Activated T-cell treated with anti-CD3 and anti-CD28 coated beads, Interleukin-2, amount 50 U/mL, for 24 hours (primary cell): ENCODE measurements at regions not wholly inside any gene's neighbourhood (a gene's known extent, or its start where the extent isn't known, plus 50 kb on each side); places are given as distances from the start of the nearest gene placed in this dataset.
"Not testable (repeated sequence)": the region's sequence is repeated elsewhere in the genome, so short reads cannot be mapped to it uniquely, and the experiment has no call there.

Experiments
- DNase-seq: peaks from one replicate; pipeline ENCODE4 v3.0.0-alpha.2; 2020
- H3K27ac Mint-ChIP-seq: 2 replicates; pipeline ENCODE4 v1.8.0; 2020; ENCODE audit warnings: mild to moderate bottlenecking, mixed read lengths
- H3K27me3 Mint-ChIP-seq: 2 replicates; pipeline ENCODE4 v1.8.0; 2020; ENCODE audit warnings: mixed read lengths
- H3K36me3 Mint-ChIP-seq: 2 replicates; pipeline ENCODE4 v1.8.0; 2020; ENCODE audit warnings: low read depth, mixed read lengths
- H3K4me1 Mint-ChIP-seq: 2 replicates; pipeline ENCODE4 v1.8.0; 2020; ENCODE audit warnings: low read depth, mixed read lengths
- H3K4me3 Mint-ChIP-seq: 2 replicates; pipeline ENCODE4 v1.8.0; 2020; ENCODE audit warnings: mild to moderate bottlenecking, moderate library complexity, mixed read lengths
- H3K9me3 Mint-ChIP-seq: 2 replicates; pipeline ENCODE4 v1.8.0; 2020; ENCODE audit warnings: mixed read lengths

DNA sequence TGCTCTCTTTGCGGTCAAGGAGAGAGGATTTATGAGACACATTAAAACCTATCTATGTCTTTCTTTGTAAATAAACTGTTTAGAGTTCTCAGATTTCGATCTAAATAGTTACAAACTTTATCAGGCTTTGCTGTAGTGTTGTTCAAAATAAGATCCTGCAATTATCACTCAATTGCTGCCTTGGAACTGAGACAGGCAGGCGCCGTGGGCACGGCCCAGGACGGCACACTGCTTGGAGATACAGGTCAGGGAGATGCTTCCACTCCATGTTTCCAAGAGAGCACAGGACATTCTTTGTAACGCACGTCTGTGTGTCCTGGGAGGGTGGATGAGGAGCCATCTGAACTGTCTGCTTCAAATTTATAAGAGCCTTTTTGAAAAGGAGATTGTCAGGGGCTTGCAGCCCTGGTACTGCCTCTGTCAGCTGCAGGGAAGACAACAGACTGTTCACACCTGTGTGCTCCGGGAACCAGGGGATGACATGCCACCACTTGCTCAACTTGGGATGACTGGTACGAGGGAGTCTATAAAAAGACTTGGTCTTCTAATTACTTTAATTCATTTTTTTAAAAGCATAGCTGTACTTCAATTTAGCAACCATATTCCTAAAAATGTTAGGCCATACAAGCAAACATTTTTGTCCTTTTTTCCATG lies 472.9 kb upstream of the RUNX1 start:
- H3K4me1 Mint-ChIP-seq, result peaks cover 15% of the 10 kb centered on the region
- H3K27ac Mint-ChIP-seq, result no peak overlapping the region
- H3K36me3 Mint-ChIP-seq, result no peaks in the 10 kb centered on the region
- H3K27me3 Mint-ChIP-seq, result no peaks in the 10 kb centered on the region
- no peaks in the 10 kb centered on the region for H3K9me3 Mint-ChIP-seq
- DNase-seq, result no peak
- H3K4me3 Mint-ChIP-seq, result no peak overlapping the region

DNA sequence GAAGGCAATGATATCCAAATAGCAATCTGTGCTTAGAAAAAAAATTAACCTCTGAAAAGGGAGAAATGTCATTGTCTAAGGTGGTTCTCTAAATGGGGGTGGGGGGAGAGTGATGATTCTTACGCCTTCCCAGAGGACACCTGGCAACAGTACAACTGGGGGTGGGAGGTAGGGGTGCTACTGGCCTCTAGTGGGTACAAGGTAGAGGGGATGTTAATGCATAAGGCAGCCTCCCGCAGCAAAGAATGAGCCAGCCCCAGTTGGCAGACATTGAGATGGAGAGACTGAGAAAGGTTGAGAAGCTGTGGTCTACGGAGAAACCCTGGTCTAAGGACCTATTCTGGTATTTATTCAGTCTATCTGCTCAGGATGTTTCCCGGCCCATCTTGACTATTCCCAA lies 472.2 kb upstream of the RUNX1 start:
- H3K27ac Mint-ChIP-seq, result no peak overlapping the region
- DNase-seq, result no peak
- no peak overlapping the region for H3K4me3 Mint-ChIP-seq
- H3K27me3 Mint-ChIP-seq, result no peaks in the 10 kb centered on the region
- no peaks in the 10 kb centered on the region for H3K36me3 Mint-ChIP-seq
- peaks cover 14% of the 10 kb centered on the region for H3K4me1 Mint-ChIP-seq
- no peaks in the 10 kb centered on the region for H3K9me3 Mint-ChIP-seq

DNA sequence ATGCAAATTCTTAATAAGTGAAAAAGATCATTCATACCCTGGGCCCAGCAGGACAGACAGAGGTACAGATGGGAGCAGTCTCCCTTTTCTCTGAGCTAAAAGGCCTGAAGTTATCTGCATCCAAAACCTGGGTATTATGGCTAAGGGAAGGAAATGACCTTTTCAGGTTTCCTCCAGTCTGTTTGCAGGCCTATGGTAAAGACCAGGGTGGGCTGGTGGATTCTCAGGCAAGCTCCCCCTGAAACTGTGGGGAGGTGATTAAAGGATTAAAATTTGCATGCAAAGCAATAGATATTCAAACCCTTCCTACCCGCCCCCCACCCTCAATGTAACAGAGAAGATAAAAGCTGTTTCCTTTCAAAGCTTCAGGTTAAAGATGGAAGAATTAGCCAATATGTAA lies 471.8 kb upstream of the RUNX1 start:
- no peak for DNase-seq
- H3K27me3 Mint-ChIP-seq, result no peaks in the 10 kb centered on the region
- no peak overlapping the region for H3K4me3 Mint-ChIP-seq
- H3K36me3 Mint-ChIP-seq, result no peaks in the 10 kb centered on the region
- H3K4me1 Mint-ChIP-seq, result peaks cover 11% of the 10 kb centered on the region
- H3K9me3 Mint-ChIP-seq, result no peaks in the 10 kb centered on the region
- H3K27ac Mint-ChIP-seq, result no peak overlapping the region

DNA sequence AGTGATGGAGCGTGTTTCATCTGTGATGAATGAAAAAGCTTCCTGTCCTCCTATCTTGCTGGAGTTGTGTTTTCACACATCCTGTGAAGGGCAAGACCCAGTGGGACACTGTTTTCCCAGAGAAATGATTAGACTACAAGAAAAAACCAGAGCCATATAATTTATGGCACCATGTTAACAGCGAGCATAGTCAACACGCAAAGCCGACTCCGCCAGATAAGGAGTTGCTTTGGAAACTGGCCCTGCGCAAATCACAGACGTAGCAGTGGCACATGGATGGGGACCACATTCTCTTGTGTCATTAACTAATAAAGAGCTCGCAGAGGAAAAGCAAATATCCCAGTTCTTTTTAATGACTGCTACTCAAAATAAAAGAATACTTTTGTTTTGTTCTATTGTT lies 471.2 kb upstream of the RUNX1 start:
- H3K27ac Mint-ChIP-seq, result no peak overlapping the region
- no peak for DNase-seq
- peaks cover 6% of the 10 kb centered on the region for H3K4me1 Mint-ChIP-seq
- peaks cover 3% of the 10 kb centered on the region for H3K27me3 Mint-ChIP-seq
- H3K36me3 Mint-ChIP-seq, result no peaks in the 10 kb centered on the region
- no peak overlapping the region for H3K4me3 Mint-ChIP-seq
- H3K9me3 Mint-ChIP-seq, result no peaks in the 10 kb centered on the region

DNA sequence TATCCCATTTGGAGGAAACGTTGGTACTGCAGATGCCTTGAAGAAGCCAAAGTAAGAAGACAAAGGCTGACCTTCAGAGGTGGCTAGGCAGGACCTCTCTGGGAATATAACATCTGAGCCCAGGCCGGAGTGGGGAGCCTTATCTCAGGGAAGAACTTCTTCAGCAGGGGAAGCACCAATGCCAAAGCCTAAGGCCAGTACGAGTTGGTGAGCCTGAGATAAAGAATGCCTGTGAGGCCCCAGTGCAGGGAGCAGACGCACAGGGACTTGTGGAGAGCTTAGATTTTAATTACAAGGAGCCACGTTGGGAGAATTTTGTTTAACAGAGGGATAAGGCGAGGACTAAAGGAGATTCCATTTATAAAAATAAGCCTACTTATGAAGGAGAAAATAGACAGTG lies 468.8 kb upstream of the RUNX1 start:
- H3K9me3 Mint-ChIP-seq, result no peaks in the 10 kb centered on the region
- H3K27ac Mint-ChIP-seq, result no peak overlapping the region
- peaks cover 4% of the 10 kb centered on the region for H3K27me3 Mint-ChIP-seq
- no peak overlapping the region for H3K4me3 Mint-ChIP-seq
- H3K36me3 Mint-ChIP-seq, result no peaks in the 10 kb centered on the region
- no peak for DNase-seq
- no peaks in the 10 kb centered on the region for H3K4me1 Mint-ChIP-seq

DNA sequence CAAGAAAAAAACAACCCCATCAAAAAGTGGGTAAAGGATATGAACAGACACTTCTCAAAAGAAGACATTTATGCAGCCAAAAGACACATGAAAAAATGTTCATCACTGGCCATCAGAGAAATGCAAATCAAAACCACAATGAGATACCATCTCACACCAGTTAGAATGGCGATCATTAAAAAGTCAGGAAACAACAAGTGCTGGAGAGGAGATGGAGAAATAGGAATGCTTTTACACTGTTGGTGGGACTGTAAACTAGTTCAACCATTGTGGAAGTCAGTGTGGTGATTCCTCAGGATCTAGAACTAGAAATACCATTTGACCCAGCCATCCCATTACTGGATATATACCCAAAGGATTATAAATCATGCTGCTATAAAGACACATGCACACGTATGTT lies 467.2 kb upstream of the RUNX1 start:
- not testable (repeated sequence) for H3K27me3 Mint-ChIP-seq, H3K27ac Mint-ChIP-seq, H3K9me3 Mint-ChIP-seq, H3K4me1 Mint-ChIP-seq, H3K36me3 Mint-ChIP-seq, DNase-seq, H3K4me3 Mint-ChIP-seq

DNA sequence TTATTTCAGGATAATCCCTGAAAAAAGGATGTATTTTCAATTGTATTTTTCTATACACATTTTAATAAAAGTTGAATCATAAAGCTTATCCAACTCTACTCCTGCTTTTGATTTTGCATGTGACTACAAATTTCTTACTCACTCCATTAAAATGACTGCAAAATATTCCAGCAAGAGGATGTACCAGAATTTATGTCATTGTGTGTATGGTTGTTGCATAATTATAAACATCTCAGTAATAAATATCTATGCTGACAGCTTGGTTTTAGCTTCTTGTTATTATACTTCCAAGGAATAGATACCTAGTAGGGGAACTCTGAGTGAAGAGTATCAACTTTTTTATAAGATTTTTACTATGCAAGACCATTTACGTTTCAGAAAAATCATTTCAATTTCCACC lies 463.2 kb upstream of the RUNX1 start:
- H3K9me3 Mint-ChIP-seq, result no peaks in the 10 kb centered on the region
- H3K27me3 Mint-ChIP-seq, result peaks cover 4% of the 10 kb centered on the region
- H3K36me3 Mint-ChIP-seq, result no peaks in the 10 kb centered on the region
- H3K4me3 Mint-ChIP-seq, result no peak overlapping the region
- no peak for DNase-seq
- H3K27ac Mint-ChIP-seq, result no peak overlapping the region
- H3K4me1 Mint-ChIP-seq, result peaks cover 31% of the 10 kb centered on the region

DNA sequence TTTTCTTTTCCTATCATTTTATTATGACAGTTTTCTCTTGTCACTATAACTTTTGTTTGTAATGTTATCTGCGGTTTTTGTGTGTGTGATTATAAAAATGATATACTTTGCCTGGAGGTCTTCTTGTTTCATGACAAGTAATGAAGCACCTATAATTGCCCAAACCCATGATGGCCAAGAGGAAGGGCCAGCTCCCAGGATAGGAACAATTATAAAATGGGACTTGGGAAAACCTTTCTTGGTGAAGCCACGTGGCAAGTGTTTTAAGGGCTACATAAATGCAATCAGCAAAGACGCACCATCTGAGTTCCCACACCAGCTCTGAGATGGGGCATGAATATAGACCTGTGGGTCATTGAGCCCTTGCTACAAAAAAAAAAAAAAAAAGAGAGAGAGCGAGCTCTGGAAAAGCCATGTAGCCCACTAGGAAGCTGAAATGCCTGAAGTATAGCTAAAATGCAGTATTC lies 462.6 kb upstream of the RUNX1 start:
- H3K27ac Mint-ChIP-seq, result peak overlapping the region; percentile 19
- DNase-seq, result no peak

DNA sequence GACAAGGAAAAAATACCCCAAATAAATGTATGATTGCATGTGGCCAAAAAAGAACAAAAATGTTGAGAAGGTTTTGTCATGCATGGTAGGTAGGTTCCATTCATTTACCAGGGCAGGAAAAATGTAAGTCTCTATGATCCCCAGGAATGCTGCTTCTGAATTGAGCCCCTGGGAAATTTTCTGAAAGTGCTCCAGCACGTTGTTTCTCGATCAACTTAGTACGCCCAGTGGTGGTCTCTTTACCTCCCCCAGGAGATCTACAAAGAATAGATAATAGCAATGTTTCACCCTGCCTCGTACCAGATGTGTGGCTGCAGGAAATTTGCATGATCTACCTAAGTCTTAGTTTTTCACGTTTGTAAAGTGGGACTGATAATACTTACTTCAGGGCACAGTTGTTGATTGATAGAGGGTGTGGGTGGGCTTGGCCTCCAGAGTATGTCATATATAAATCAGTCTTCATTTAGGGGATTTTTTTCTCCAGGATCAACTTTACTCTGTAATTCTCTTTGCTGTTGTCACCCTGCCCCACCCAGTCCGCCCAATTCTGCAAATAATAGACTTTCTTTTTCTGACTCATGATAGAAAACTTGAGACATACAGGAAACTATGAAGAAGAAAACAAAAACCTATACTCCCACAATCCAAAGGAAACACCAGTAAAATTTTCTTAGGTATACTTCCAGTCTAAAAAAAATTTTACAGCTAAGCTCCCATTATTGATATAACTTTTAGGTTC lies 462.0 kb upstream of the RUNX1 start:
- no peaks in the 10 kb centered on the region for H3K9me3 Mint-ChIP-seq
- peaks cover 4% of the 10 kb centered on the region for H3K27me3 Mint-ChIP-seq
- H3K36me3 Mint-ChIP-seq, result no peaks in the 10 kb centered on the region
- H3K4me1 Mint-ChIP-seq, result peaks cover 31% of the 10 kb centered on the region
- DNase-seq, result no peak
- peak overlapping the region; percentile 65 for H3K27ac Mint-ChIP-seq
- no peak overlapping the region for H3K4me3 Mint-ChIP-seq

More for the DNA sequence above, 462.6 kb upstream of the RUNX1 start:
- no peaks in the 10 kb centered on the region for H3K9me3 Mint-ChIP-seq
- peaks cover 4% of the 10 kb centered on the region for H3K27me3 Mint-ChIP-seq
- H3K4me1 Mint-ChIP-seq, result peaks cover 31% of the 10 kb centered on the region
- no peaks in the 10 kb centered on the region for H3K36me3 Mint-ChIP-seq
- H3K4me3 Mint-ChIP-seq, result no peak overlapping the region

DNA sequence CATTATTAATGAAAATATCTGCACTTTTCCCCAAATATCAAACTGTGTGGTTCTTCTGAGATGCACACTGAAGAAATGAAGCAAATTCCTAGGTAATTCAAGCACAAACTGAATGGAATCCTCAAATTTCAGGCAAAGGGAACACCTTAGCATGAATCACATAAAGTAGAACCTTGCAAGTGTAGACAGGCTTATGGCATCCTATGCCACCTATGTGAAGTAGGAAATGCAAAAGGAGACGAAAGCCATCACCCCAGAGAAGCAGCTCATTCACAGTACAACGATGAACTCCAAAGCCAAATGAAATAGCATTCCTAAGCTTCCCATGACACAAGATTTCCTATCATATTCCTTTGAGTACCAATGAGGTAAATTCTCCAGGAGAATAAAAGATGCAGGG lies 461.2 kb upstream of the RUNX1 start:
- Mint-ChIP-seq H3K9me3 (no peaks in the 10 kb centered on the region), H3K36me3 (no peaks in the 10 kb centered on the region), H3K4me3 (no peak overlapping the region), H3K27ac (no peak overlapping the region), H3K4me1 (peaks cover 33% of the 10 kb centered on the region), H3K27me3 (peaks cover under 1% of the 10 kb centered on the region)
- no peak for DNase-seq

DNA sequence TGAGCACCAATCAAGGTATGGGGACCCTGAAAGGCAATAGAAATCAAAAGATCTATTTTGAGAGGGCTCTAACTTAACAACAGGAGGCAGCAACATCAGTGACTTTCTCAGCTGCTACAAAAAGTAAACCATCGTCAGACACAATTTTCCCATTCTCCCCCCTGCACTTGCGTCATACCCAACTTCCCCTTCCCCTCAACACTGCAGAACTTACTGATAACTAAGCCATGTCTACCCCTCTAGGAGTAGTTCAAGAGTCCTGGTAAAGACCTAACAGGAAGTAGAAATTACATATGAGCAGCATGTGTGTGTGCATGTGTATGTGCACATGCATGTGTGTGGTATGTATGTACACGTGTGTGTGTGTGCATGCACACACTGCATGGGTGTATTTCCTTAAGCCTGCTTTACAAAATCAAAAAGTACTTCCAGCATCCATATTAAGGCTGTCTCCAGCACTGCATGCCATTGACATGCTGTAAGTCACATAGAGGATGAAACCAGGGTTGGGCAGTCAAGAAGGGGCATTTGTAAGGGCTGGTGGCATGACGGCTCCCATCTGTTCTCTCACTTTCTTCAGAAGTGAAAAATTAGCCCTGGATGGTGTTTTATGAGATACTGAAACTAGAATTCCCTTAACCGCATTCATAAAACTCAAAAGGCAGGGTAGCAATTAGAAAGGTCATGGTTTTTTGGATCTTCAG lies 460.1 kb upstream of the RUNX1 start:
- DNase-seq, result no peak
- no peak overlapping the region for H3K27ac Mint-ChIP-seq
- no peak overlapping the region for H3K4me3 Mint-ChIP-seq
- no peaks in the 10 kb centered on the region for H3K36me3 Mint-ChIP-seq
- H3K27me3 Mint-ChIP-seq, result no peaks in the 10 kb centered on the region
- no peaks in the 10 kb centered on the region for H3K9me3 Mint-ChIP-seq
- peaks cover 38% of the 10 kb centered on the region for H3K4me1 Mint-ChIP-seq

DNA sequence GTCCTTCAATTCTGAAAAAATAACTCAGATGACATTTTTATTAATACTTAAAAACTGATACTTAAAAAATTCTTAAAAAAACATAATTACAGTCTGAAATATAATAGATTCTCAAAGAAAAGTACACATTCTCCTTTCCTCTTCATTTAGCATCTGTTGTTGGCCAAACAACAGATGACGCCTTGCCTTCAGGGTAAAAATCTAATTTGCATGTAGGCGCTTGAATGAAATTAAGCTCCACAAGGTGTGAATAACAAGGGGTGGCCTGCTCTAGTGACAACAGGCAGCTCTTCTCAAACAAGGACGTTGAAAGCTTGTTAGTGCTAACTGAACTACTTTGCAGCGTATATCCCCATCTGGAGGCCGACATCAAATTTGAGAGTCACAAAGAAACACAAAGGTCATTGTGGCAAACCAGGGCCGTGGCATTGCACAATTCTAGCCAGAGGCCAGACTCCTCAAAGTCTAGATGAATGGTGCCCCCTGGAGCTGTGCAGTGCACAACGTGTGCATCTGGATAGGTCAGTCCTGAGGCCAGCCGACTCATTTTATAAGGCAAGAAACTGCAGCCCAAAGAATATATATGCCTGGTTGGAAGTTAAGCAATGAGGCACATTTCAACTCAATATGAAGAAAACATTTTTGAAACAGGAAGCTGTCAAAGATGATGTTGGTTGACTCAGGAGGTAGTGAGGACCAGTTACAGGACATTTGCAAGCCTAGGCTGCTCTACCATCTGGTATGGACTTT lies 459.2 kb upstream of the RUNX1 start:
- no peak for DNase-seq
- Mint-ChIP-seq H3K27me3 (no peaks in the 10 kb centered on the region), H3K27ac (no peak overlapping the region), H3K9me3 (no peaks in the 10 kb centered on the region), H3K4me3 (no peak overlapping the region), H3K4me1 (peaks cover 46% of the 10 kb centered on the region), H3K36me3 (no peaks in the 10 kb centered on the region)

DNA sequence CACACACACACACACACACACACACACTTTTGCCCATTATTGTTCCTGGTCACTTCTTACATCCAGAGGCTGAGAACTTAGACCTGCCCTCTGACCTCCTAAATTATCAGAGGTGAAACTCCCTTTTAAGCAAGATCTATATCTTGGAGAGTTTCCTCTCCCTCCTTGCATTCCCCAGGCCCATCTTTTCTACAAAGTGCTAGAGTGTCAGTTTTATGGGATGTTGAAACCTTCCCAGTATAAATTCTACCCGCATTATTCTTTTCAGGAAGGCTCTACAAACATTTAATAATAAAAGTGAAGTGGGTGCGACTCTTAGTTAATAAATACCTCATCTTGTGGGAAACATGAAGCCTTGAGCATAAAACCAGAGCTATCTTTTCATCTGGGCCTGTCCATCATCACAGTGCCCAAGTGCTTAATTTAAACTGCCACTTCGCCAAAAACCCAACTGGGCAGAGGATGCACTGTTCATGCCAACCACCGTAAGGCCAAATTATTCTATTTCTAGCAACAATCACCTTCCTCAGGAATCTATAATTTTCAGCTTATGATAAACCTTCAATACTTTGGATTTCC lies 458.2 kb upstream of the RUNX1 start:
- H3K4me1 Mint-ChIP-seq, result peaks cover 53% of the 10 kb centered on the region
- H3K27me3 Mint-ChIP-seq, result no peaks in the 10 kb centered on the region
- H3K27ac Mint-ChIP-seq, result no peak overlapping the region
- no peak for DNase-seq
- H3K9me3 Mint-ChIP-seq, result no peaks in the 10 kb centered on the region
- H3K4me3 Mint-ChIP-seq, result no peak overlapping the region
- H3K36me3 Mint-ChIP-seq, result no peaks in the 10 kb centered on the region

DNA sequence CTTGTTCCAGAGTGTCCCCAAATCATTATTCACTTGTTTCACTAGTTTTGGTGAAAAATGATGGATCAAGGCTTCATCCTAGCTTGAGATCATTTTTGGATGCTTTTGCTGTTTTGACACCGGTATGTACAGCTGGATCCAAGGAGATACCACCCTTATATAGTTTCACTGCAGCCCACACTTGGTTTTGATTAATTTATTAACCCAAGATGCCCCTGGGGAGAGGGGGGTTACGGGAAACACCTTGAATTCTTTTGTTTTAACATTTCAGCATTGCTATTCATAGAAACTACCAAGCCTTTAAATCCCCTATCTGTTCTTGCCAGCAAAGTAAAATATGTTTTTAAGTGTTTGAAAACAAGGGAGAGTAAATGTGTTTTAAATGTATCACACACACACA lies 457.7 kb upstream of the RUNX1 start:
- no peaks in the 10 kb centered on the region for H3K9me3 Mint-ChIP-seq
- no peak overlapping the region for H3K27ac Mint-ChIP-seq
- peaks cover 1% of the 10 kb centered on the region for H3K27me3 Mint-ChIP-seq
- DNase-seq, result no peak
- no peaks in the 10 kb centered on the region for H3K36me3 Mint-ChIP-seq
- peaks cover 50% of the 10 kb centered on the region for H3K4me1 Mint-ChIP-seq
- no peak overlapping the region for H3K4me3 Mint-ChIP-seq
